ENCODE measurements at regions not wholly inside any gene's neighbourhood (a gene's known extent, or its start where the extent isn't known, plus 50 kb on each side); places are given as distances from the start of the nearest gene placed in this dataset.

GRCh38 chr13:59270327-59270726, 893.4 kb downstream of the DIAPH3 start:
- TF ChIP-seq KDM5B (CRISPR knock-in tag; IDR thresholded peaks at IDR 0.05; ENCODE audit: borderline replicate concordance) (no peak), CTCF (CRISPR knock-in tag; IDR thresholded peaks at IDR 0.05) (no peak), ZBTB44 (CRISPR knock-in tag; IDR thresholded peaks at IDR 0.05) (no peak), RAD21 (CRISPR knock-in tag; IDR thresholded peaks at IDR 0.05) (no peak), TIGD3 (CRISPR knock-in tag; IDR thresholded peaks at IDR 0.05; ENCODE audit: borderline replicate concordance) (no peak), ZNF530 (CRISPR knock-in tag; IDR thresholded peaks at IDR 0.05; ENCODE audit: low read depth) (no peak), PRMT3 (CRISPR knock-in tag; IDR thresholded peaks at IDR 0.05; ENCODE audit: borderline replicate concordance, low read depth) (no peak), ZFP91 (CRISPR knock-in tag; IDR thresholded peaks at IDR 0.05; ENCODE audit: borderline replicate concordance) (no peak)

Data from HepG2 (cell line).